GM21723 (cell line): ENCODE measurements at regions not wholly inside any gene's neighbourhood (a gene's known extent, or its start where the extent isn't known, plus 50 kb on each side); places are given as distances from the start of the nearest gene placed in this dataset.

Experiments
- ATAC-seq: cut with Tn5 transposase; IDR thresholded peaks from one replicate; pipeline ENCODE4 v1.9.1; 2021; ENCODE audit warnings: mild to moderate bottlenecking, moderate library complexity; ENCODE audit not compliant: unreplicated experiment

DNA sequence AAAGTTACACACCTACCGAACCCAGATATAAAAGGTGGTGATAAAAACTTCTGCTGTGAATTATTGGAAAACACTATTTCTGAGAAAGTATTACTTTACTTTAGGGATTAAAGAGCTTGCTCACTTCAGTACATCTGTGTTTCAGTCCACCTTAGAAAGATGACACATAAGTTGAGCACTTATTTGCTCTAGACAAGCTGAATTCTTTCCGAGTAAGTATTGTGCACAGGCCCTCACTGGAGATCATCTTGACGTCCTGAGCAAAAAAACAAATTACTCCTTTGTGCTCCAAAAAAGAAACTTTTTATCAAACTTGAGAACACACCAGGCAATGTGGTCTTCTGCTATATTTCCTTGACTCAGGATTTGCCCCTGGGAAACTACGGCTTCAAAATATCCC, 231.0 kb upstream of the GRAMD2B start:
- ATAC-seq, result no peak

DNA sequence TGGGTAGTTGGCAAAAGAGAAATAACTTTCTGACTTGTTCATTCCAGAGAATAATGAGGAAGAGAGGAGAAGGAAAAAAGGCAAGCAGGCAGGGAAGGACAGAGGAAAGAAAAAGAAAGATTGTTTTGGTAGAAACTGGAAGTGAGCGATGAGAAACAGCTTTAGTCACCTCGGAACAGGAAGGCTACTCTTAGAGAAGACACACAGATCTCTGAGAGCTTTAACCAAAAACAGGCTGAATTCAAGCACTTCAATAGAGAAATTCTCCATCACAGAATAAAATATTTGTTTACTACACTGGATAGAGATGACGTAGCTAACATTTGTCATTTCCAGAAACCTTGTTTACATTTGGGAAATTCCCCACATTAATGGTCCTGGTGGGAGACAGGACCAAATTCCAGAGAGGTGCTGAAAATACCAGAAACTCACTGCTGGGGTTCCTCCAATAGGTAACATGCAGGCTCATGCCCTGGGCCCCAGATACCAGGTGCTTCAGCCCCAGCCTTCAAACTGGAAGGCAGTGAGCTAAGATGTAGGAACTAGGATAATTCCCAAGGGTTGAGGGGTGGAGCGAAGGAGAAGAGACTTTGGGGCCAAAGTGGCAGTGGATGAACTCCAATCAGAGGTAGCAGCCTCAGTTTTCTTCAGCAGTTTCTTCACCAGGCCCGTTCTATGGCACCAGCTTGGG, 227.7 kb upstream of the GRAMD2B start:
- ATAC-seq, result no peak

- ATAC-seq, result no peak
Measured at GRCh38 chr5:126198531-126198930, 224.7 kb upstream of the GRAMD2B start.

DNA sequence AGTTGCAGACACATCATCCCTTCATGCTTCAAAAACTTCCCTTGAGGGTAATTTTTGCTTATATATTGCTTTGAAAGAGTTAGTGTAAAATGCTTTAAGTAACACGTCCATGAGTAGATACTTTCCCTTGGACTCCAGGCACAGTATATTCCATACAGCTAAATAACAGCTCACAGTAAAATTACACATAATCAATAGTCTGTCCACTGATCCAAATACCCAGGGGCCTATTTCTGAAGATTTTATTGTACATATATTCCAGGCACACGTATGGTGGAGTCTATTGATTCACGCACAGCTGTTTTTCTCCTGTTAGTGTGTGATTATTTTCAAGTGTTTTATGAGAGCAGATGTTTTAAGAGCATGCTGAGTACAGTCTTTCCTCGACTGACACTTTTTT, 223.7 kb upstream of the GRAMD2B start:
- no peak for ATAC-seq

DNA sequence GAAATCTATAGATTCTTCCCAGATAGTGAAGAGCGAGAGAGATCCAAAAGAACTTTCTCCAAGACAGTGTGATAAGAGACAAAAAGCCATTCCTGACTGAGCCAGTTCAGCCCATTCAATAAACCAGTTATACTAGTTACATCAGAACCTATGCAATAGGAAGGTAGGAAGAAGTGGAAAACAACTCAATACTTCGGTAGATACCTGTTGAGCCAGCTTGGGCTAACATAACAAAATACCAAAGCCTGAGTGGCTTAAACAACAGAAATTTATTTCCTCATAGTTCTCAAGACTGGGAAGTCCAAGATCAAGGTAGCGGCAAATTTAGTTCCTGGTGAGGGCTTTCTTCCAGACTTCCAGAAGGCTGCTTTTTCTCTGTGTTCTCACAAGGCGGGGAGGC, 214.5 kb upstream of the GRAMD2B start:
- ATAC-seq, result no peak

DNA sequence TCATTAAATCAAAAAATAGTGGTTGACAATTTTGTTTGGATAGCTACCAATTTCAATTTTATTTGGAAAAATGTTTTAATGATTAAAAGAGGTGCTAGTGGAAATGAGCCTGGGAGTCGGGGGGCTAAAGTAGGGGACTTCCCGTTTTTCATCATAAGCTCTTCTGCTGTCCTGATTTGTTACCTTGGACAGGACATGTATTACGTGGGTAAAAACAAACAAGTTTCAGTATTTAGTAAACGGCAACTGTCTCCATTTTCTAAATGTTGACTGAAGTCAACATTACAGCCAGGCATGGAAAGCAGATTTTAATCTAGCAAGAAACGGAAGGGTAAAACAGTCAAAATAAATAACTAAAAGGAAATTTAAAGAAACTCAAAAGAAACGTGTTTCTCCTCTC, 212.3 kb upstream of the GRAMD2B start:
- no peak for ATAC-seq

- ATAC-seq, result no peak
Measured at GRCh38 chr5:126219616-126220015, 203.6 kb upstream of the GRAMD2B start.

DNA sequence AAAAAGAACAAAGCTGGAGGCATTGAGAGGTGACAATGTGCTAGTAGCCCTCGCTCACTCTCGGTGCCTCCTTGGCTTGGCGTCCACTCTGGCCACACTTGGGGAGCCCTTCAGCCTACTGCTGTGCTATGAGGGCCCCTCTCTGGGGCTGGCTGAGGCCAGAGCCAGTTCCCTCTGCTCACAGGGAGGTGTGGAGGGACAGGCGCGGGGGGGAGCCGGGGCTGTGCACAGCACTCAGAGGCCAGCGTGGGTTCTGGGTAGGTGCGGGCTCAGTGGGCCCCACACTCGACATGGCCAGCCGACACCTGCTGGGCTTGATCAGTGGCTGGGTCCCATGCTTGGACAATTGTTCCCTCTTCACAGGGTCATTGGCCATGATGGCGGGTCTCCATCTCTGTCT, 202.5 kb upstream of the GRAMD2B start:
- ATAC-seq, result no peak

DNA sequence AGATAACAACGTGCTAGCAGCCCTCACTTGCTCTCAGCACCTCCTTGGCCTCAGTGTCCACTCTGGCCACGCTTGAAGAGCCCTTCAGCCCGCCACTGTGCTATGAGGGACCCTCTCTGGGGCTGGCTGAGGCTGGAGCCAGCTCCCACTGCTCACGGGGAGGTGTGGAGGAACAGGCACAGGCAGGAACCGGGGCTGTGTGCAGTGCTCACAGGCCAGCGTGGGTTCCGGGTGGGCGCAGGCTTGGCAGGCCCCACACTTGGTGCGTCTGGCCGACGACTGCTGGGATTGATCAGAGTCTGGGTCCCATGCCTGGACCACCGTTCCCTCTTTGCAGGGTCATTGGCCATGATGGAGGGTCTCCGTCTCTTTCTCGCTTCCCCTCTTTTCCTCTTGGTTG, 194.3 kb upstream of the GRAMD2B start:
- no peak for ATAC-seq

DNA sequence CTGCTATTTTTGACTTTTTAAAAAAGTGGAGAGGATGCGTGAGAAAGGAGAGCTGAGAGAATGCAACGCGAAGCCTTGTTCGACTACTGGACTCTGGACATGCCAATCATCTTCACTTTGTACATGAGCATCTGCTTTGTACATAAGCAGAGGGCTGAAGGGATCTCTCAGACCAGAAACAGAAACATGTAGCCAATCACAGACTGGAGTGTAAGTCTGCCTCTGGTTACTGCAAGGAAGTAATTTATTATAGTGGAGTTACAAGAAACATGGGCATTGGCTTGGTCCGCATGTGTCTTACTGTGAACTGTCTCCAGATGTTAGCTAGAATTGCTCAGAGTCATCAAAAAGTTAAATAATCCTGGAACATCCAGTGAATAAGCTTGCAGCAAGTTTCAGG, 190.0 kb upstream of the GRAMD2B start:
- no peak for ATAC-seq

DNA sequence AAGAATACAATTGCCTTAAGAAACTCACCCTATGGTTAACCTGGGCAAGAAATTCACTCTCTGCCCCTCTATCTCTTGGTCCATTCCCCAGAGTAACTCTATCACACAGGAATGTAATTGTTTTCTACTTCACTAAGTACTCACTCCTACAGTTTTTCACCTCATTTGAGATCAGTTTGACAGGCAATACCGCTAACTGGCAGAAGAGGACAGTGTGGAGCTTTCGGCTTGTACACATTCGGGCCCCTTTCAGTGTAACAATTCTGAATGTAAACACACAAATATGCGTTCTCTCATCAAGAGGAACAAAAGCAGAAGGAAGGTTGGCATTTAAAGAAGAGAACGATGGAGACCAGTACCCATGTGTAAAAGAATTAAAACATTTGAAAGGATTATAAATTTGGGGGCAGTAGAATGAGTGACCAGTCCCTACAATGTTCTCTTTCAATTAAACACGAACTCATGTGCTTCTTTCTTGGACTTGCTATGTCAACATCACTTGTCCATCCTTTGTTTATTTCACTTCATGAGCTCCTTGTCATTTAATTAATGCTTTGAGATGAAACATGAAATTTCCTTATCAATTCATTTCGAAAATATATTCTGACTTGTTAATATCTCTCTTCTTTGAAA, 188.5 kb upstream of the GRAMD2B start:
- ATAC-seq, result no peak

DNA sequence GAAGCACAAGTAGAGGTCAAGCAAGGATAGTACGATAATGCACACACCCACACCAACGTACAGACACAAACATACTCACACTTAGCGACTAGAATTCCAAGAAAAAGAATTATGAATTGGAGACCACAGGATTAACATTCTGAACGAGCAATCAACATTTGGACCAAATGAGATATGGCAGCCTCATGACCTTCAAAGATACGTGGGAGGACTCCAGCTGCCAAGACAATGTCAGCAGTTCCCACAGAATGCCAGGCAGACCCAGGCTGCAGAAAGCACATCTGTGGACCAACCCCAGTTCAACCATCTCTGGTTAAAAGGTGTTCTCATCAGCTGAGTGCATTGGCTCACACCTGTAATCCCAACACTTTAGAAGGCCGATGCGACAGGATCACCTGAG, 187.6 kb upstream of the GRAMD2B start:
- ATAC-seq, result no peak

DNA sequence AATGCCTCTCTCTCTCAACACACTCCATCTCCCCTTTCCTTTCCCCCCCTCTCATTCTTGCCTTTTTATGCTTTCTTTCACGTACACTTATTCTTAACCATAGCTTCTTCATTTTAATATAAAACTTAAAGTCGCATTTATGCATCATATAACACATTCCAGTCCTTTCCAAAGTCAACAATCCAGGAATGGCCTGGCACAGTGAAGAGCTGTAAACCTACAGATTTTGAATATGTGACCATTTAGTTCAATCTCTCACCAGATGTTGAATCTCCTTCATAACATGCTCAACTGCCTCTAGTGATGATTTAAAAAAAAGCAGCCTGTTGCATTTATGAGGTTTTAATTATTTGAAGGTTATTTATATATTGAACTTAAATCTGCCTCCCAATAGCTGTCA, 186.2 kb upstream of the GRAMD2B start:
- ATAC-seq, result no peak

- ATAC-seq, result no peak
Measured at GRCh38 chr5:126248611-126249010, 174.6 kb upstream of the GRAMD2B start.

- ATAC-seq, result no peak
Measured at GRCh38 chr5:126251024-126251423, 172.2 kb upstream of the GRAMD2B start.

DNA sequence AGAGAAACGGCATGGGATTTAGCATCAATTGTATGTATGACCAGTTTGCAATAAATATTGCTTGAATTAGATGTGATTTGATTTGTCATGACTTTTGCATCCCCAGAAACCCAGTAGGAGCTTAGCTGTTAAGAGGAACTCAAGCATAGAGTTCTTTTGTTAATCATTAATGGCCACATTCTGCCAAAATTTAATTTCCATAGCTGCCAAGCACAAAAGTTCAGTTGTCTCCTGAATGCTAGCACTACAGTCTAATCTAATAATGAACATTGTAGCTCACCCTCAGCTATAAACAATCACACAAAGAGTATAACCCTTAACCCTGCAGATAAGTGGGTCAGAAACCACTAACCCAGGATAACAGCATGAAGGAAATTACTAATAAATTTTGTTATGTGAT, 169.8 kb upstream of the GRAMD2B start:
- no peak for ATAC-seq

DNA sequence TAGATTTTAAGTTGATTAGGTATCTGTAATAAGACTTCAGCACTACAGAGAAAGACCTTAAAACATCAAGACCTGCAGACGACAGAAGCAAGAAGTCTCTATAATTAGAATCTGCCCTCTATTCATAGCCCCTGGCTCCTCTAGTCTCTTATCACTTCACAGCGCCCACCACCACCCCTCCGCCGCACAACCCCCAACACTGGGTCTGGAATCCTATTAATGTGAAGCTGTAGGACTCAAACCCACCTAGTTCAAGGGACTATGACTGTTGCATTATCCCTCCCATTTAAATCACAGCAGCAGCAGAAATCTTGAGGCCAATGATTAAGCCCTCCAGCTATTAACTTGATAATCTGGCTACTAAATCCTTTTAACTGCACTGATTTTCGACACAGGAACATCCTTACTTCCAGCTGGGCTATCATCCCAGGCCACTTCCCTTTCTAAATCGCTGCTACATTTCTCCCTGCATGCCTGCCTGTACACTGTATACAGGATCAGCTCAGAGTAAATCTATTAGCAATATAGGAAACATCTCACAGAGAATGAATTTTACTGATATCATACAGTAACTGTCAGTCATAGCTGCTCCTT, 159.5 kb upstream of the GRAMD2B start:
- ATAC-seq, result no peak

- ATAC-seq, result no peak
Measured at GRCh38 chr5:126265917-126266316, 157.3 kb upstream of the GRAMD2B start.

- ATAC-seq, result no peak
Measured at GRCh38 chr5:126267438-126267837, 155.8 kb upstream of the GRAMD2B start.

GRCh38 chr5:126268697-126269315, 154.4 kb upstream of the GRAMD2B start:
- no peak for ATAC-seq

DNA sequence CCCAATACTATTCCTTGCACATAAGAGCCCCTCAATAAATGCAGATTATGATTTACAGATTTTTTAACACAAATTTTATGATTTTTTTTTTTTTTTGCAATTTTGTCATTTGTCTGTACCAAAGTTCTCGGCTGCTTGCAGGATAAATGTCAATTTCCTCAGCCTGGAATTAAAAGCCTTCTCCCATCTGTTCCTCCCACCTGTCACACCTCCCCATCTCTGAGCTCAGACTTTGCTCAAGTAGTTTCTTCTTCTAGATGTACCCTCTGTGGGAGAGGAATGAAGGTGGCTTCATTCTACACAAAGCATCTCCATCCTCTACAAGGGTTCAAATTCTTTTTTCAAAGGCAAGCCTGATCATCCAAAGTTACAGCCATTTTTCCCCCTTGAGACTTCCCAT, 153.7 kb upstream of the GRAMD2B start:
- ATAC-seq, result no peak

GRCh38 chr5:126271141-126271540, 152.1 kb upstream of the GRAMD2B start:
- ATAC-seq, result no peak
